Lung microvascular endothelial cell (primary cell): ENCODE measurements at regions not wholly inside any gene's neighbourhood (a gene's known extent, or its start where the extent isn't known, plus 50 kb on each side); places are given as distances from the start of the nearest gene placed in this dataset.

Experiments used
- DNase-seq, 2 donors: peaks; one replicate each; pipeline versions ENCODE4 v3.0.0 to v3.0.0-alpha.2; 2010; ENCODE audit warnings: low read depth in 2 of 2

- DNase-seq: no peak
These were observed 144.0 kb downstream of the CDC5L start for GRCh38 chr6:44531442-44532015.

- no peak for DNase-seq
These were observed 145.9 kb downstream of the CDC5L start for GRCh38 chr6:44533421-44533820.

GRCh38 chr6:44534291-44534690 is 146.8 kb downstream of the CDC5L start:
- no peak for DNase-seq

GRCh38 chr6:44535446-44535845 is 147.9 kb downstream of the CDC5L start:
- DNase-seq: no peak

- no peak for DNase-seq
These were observed 148.5 kb downstream of the CDC5L start for GRCh38 chr6:44535967-44536366.

- DNase-seq: no peak
These were observed 150.0 kb downstream of the CDC5L start for GRCh38 chr6:44537306-44538049.

GRCh38 chr6:44538131-44538806 is 150.8 kb downstream of the CDC5L start:
- no peak for DNase-seq

GRCh38 chr6:44538807-44539201 is 151.3 kb downstream of the CDC5L start:
- no peak for DNase-seq

- no peak for DNase-seq
These were observed 152.3 kb downstream of the CDC5L start for GRCh38 chr6:44539701-44540355.

- DNase-seq: no peak
These were observed 153.4 kb downstream of the CDC5L start for GRCh38 chr6:44540881-44541280.

- DNase-seq: no peak
These were observed 155.1 kb downstream of the CDC5L start for GRCh38 chr6:44542401-44543116.

- no peak for DNase-seq
These were observed 156.2 kb downstream of the CDC5L start for GRCh38 chr6:44543664-44544063.

- DNase-seq: no peak
These were observed 157.7 kb downstream of the CDC5L start for GRCh38 chr6:44545224-44545623.

GRCh38 chr6:44548319-44548718 is 160.8 kb downstream of the CDC5L start:
- no peak for DNase-seq

- no peak for DNase-seq
These were observed 162.0 kb downstream of the CDC5L start for GRCh38 chr6:44549516-44549915.

- DNase-seq: no peak
These were observed 166.7 kb downstream of the CDC5L start for GRCh38 chr6:44554194-44554593.

- no peak for DNase-seq
These were observed 167.4 kb downstream of the CDC5L start for GRCh38 chr6:44554861-44555260.

GRCh38 chr6:44556046-44556445 is 168.5 kb downstream of the CDC5L start:
- peak in 1 of 2 donors; percentile 16 for DNase-seq

- no peak for DNase-seq
These were observed 170.7 kb downstream of the CDC5L start for GRCh38 chr6:44558024-44558831.

GRCh38 chr6:44558832-44559251 is 171.3 kb downstream of the CDC5L start:
- DNase-seq: peak in 1 of 2 donors; percentile 75
